ENCODE measurements at regions not wholly inside any gene's neighbourhood (a gene's known extent, or its start where the extent isn't known, plus 50 kb on each side); places are given as distances from the start of the nearest gene placed in this dataset.

- TF ChIP-seq E2F8 (IDR thresholded peaks at IDR 0.05; ENCODE audit: low read depth, partially characterized antibody) (no peak), USF2 (IDR thresholded peaks at IDR 0.05; ENCODE audit: borderline replicate concordance, low read depth, low read length) (no peak), NRF1 (conservative IDR thresholded peaks at IDR 0.05; ENCODE audit: low read depth, low read length) (no peak), CUX1 (IDR thresholded peaks at IDR 0.05; ENCODE audit: insufficient replicate concordance, low read depth, low read length) (no peak), RBBP5 (conservative IDR thresholded peaks at IDR 0.05) (no peak)
Observed at GRCh38 chr9:81032831-81033230, 656.5 kb downstream of the TLE1 start (continued).

All from GM12878 (cell line).